ENCODE measurements at regions not wholly inside any gene's neighbourhood (a gene's known extent, or its start where the extent isn't known, plus 50 kb on each side); places are given as distances from the start of the nearest gene placed in this dataset.

DNA sequence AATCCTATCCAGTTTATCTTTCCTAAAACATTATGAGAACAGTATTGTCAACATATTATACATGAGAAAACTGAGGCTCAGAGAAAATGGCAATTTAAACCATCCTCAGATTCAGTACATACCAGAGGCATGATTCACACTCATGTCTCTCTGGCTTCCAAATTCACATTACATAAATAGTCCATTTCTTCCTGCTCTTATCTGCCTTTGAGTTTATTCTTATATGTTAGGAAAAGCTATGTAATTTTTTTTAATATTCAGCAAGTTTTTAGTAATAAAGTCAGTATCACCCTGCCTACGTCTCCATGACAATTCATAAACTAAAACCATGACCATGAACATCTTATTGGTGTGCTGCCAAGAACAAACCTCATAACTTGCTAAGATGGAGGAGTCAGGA is 1260.2 kb upstream of the SORCS1 start:
- no peaks in the 10 kb centered on the region for H3K9me3 ChIP-seq (ENCODE audit: low read length)
- H3K27ac ChIP-seq (ENCODE audit: low read length), result no peak overlapping the region
- no peak overlapping the region for H3K4me2 ChIP-seq (ENCODE audit: low read length)
- H3K79me2 ChIP-seq (replicated peaks; ENCODE audit: insufficient read depth, low read length), result no peaks in the 10 kb centered on the region
- H3K9me2 ChIP-seq (ENCODE audit: insufficient read depth, low read length), result no peaks in the 10 kb centered on the region
- no peaks in the 10 kb centered on the region for H3K27me3 ChIP-seq (ENCODE audit: insufficient read depth, low read depth, low read length)
- no peak overlapping the region for H2AFZ ChIP-seq (ENCODE audit: low read depth, low read length)
- no peak for TF ChIP-seq POLR2AphosphoS5 (IDR thresholded peaks at IDR 0.05)
- TF ChIP-seq REST (IDR thresholded peaks at IDR 0.05; ENCODE audit: borderline replicate concordance), result no peak
- TF ChIP-seq SMC3 (conservative IDR thresholded peaks at IDR 0.05; ENCODE audit: poor library complexity), result no peak
- no peak for TF ChIP-seq CTCF (IDR thresholded peaks at IDR 0.05; ENCODE audit: poor library complexity, severe bottlenecking)
- no peak for TF ChIP-seq RAD21 (conservative IDR thresholded peaks at IDR 0.05)
- no peak for TF ChIP-seq TAF1 (IDR thresholded peaks at IDR 0.05; ENCODE audit: low read depth)
- no peak for TF ChIP-seq MXI1 (conservative IDR thresholded peaks at IDR 0.05; ENCODE audit: poor library complexity, severe bottlenecking)
- no peak for TF ChIP-seq EZH2 (IDR thresholded peaks at IDR 0.05; ENCODE audit: borderline replicate concordance, insufficient read depth, low read length, poor library complexity, severe bottlenecking)
- TF ChIP-seq EP300 (conservative IDR thresholded peaks at IDR 0.05; ENCODE audit: poor library complexity, severe bottlenecking), result no peak
- H4K20me1 ChIP-seq (ENCODE audit: insufficient read depth), result no peaks in the 10 kb centered on the region
- no peaks in the 10 kb centered on the region for H3K36me3 ChIP-seq (ENCODE audit: insufficient read depth, low read length)
- no peaks in the 10 kb centered on the region for H3F3A ChIP-seq (ENCODE audit: insufficient read depth, low read length, poor library complexity, severe bottlenecking)
- no peak overlapping the region for H3K4me3 ChIP-seq (ENCODE audit: low read length)
- H3K9ac ChIP-seq (ENCODE audit: low read length), result no peak overlapping the region

- Histone ChIP-seq H3F3A (ENCODE audit: insufficient read depth, low read length, poor library complexity, severe bottlenecking) (no peaks in the 10 kb centered on the region), H3K4me2 (ENCODE audit: low read length) (no peak overlapping the region), H3K36me3 (ENCODE audit: insufficient read depth, low read length) (no peaks in the 10 kb centered on the region), H3K9me2 (ENCODE audit: insufficient read depth, low read length) (no peaks in the 10 kb centered on the region), H3K9ac (ENCODE audit: low read length) (no peak overlapping the region), H3K79me2 (replicated peaks; ENCODE audit: insufficient read depth, low read length) (no peaks in the 10 kb centered on the region), H3K4me3 (ENCODE audit: low read length) (no peak overlapping the region), H3K9me3 (ENCODE audit: low read length) (no peaks in the 10 kb centered on the region), H2AFZ (ENCODE audit: low read depth, low read length) (no peak overlapping the region), H3K27me3 (ENCODE audit: insufficient read depth, low read depth, low read length) (no peaks in the 10 kb centered on the region), H3K27ac (ENCODE audit: low read length) (no peak overlapping the region), H4K20me1 (ENCODE audit: insufficient read depth) (no peaks in the 10 kb centered on the region)
- TF ChIP-seq SMC3 (conservative IDR thresholded peaks at IDR 0.05; ENCODE audit: poor library complexity) (no peak), REST (IDR thresholded peaks at IDR 0.05; ENCODE audit: borderline replicate concordance) (no peak), TAF1 (IDR thresholded peaks at IDR 0.05; ENCODE audit: low read depth) (no peak), RAD21 (conservative IDR thresholded peaks at IDR 0.05) (no peak), EP300 (conservative IDR thresholded peaks at IDR 0.05; ENCODE audit: poor library complexity, severe bottlenecking) (no peak), EZH2 (IDR thresholded peaks at IDR 0.05; ENCODE audit: borderline replicate concordance, insufficient read depth, low read length, poor library complexity, severe bottlenecking) (no peak)
Observed at GRCh38 chr10:108422286-108422685, 1257.8 kb upstream of the SORCS1 start.
